ENCODE measurements at regions not wholly inside any gene's neighbourhood (a gene's known extent, or its start where the extent isn't known, plus 50 kb on each side); places are given as distances from the start of the nearest gene placed in this dataset.

- no peak for DNase-seq (ENCODE audit: low spot score)
- FAIRE-seq, result no peak
Observed at GRCh38 chr6:1547785-1548184, 61.9 kb upstream of the FOXC1 start.

- FAIRE-seq (no peak), DNase-seq (ENCODE audit: low spot score) (no peak)
Observed at GRCh38 chr6:1551249-1551648, 58.5 kb upstream of the FOXC1 start.

GRCh38 chr6:1552296-1552761 is 57.4 kb upstream of the FOXC1 start:
- DNase-seq (ENCODE audit: low spot score) (no peak), FAIRE-seq (no peak)

- FAIRE-seq, result no peak
Observed at GRCh38 chr6:1553562-1554083, 56.1 kb upstream of the FOXC1 start.

GRCh38 chr6:1554141-1554475 is 55.6 kb upstream of the FOXC1 start:
- DNase-seq (ENCODE audit: low spot score) (no peak), FAIRE-seq (no peak)

More at GRCh38 chr6:1553562-1554083, 56.1 kb upstream of the FOXC1 start:
- DNase-seq (ENCODE audit: low spot score), result no peak

GRCh38 chr6:1554476-1555310 is 55.0 kb upstream of the FOXC1 start:
- DNase-seq (ENCODE audit: low spot score) (no peak), FAIRE-seq (no peak)

GRCh38 chr6:1558388-1558787 is 51.3 kb upstream of the FOXC1 start:
- FAIRE-seq, result no peak
- no peak for DNase-seq (ENCODE audit: low spot score)
